ENCODE measurements at regions not wholly inside any gene's neighbourhood (a gene's known extent, or its start where the extent isn't known, plus 50 kb on each side); places are given as distances from the start of the nearest gene placed in this dataset.
"Not testable (repeated sequence)": the region's sequence is repeated elsewhere in the genome, so short reads cannot be mapped to it uniquely, and the experiment has no call there.

- FAIRE-seq: no peak
- TF ChIP-seq CTCF (IDR thresholded peaks at IDR 0.05; ENCODE audit: insufficient read depth, low read length, severe bottlenecking): no peak
- H3K27me3 ChIP-seq (ENCODE audit: control insufficient read depth, insufficient read depth, low read length): no peaks in the 10 kb centered on the region
- H3K36me3 ChIP-seq (ENCODE audit: control insufficient read depth, insufficient read depth, low read length): no peaks in the 10 kb centered on the region
- H3K4me3 ChIP-seq (ENCODE audit: low read depth, low read length): no peak overlapping the region
- no peak for DNase-seq (ENCODE audit: low read depth)
Observed at GRCh38 chr5:155711882-155712281, 615.1 kb upstream of the SGCD start.

GRCh38 chr5:155714435-155714834 is 612.5 kb upstream of the SGCD start:
- not testable (repeated sequence) for H3K36me3 ChIP-seq (ENCODE audit: control insufficient read depth, insufficient read depth, low read length); H3K4me3 ChIP-seq (ENCODE audit: low read depth, low read length); H3K27me3 ChIP-seq (ENCODE audit: control insufficient read depth, insufficient read depth, low read length); FAIRE-seq; DNase-seq (ENCODE audit: low read depth)

- H3K27me3 ChIP-seq (ENCODE audit: control insufficient read depth, insufficient read depth, low read length): peaks cover 13% of the 10 kb centered on the region
- TF ChIP-seq CTCF (IDR thresholded peaks at IDR 0.05; ENCODE audit: insufficient read depth, low read length, severe bottlenecking): no peak
- no peak overlapping the region for H3K4me3 ChIP-seq (ENCODE audit: low read depth, low read length)
- DNase-seq (ENCODE audit: low read depth) (peak; percentile 10), FAIRE-seq (no peak)
- H3K36me3 ChIP-seq (ENCODE audit: control insufficient read depth, insufficient read depth, low read length): no peaks in the 10 kb centered on the region
Observed at GRCh38 chr5:155726267-155726666, 600.7 kb upstream of the SGCD start.

- no peak for DNase-seq (ENCODE audit: low read depth)
- no peak overlapping the region for H3K4me3 ChIP-seq (ENCODE audit: low read depth, low read length)
Observed at GRCh38 chr5:155727512-155728145, 599.3 kb upstream of the SGCD start.

GRCh38 chr5:155728146-155728856 is 598.7 kb upstream of the SGCD start:
- Histone ChIP-seq H3K36me3 (ENCODE audit: control insufficient read depth, insufficient read depth, low read length) (no peaks in the 10 kb centered on the region), H3K27me3 (ENCODE audit: control insufficient read depth, insufficient read depth, low read length) (peaks cover 13% of the 10 kb centered on the region), H3K4me3 (ENCODE audit: low read depth, low read length) (no peak overlapping the region)
- TF ChIP-seq CTCF (IDR thresholded peaks at IDR 0.05; ENCODE audit: insufficient read depth, low read length, severe bottlenecking): no peak
- FAIRE-seq (no peak), DNase-seq (ENCODE audit: low read depth) (peak; percentile 2)

More at GRCh38 chr5:155727512-155728145, 599.3 kb upstream of the SGCD start:
- no peaks in the 10 kb centered on the region for H3K36me3 ChIP-seq (ENCODE audit: control insufficient read depth, insufficient read depth, low read length)
- peaks cover 13% of the 10 kb centered on the region for H3K27me3 ChIP-seq (ENCODE audit: control insufficient read depth, insufficient read depth, low read length)
- no peak for TF ChIP-seq CTCF (IDR thresholded peaks at IDR 0.05; ENCODE audit: insufficient read depth, low read length, severe bottlenecking)
- no peak for FAIRE-seq

- DNase-seq (ENCODE audit: low read depth) (no peak), FAIRE-seq (no peak)
- Histone ChIP-seq H3K27me3 (ENCODE audit: control insufficient read depth, insufficient read depth, low read length) (peaks cover 13% of the 10 kb centered on the region), H3K4me3 (ENCODE audit: low read depth, low read length) (no peak overlapping the region), H3K36me3 (ENCODE audit: control insufficient read depth, insufficient read depth, low read length) (no peaks in the 10 kb centered on the region)
- TF ChIP-seq CTCF (IDR thresholded peaks at IDR 0.05; ENCODE audit: insufficient read depth, low read length, severe bottlenecking): no peak
Observed at GRCh38 chr5:155728857-155729683, 597.9 kb upstream of the SGCD start.

Measured in bronchial epithelial cell (primary cell).